HG03060 (cell line): ENCODE measurements at regions not wholly inside any gene's neighbourhood (a gene's known extent, or its start where the extent isn't known, plus 50 kb on each side); places are given as distances from the start of the nearest gene placed in this dataset.

Experiments used
- ATAC-seq: cut with Tn5 transposase; IDR thresholded peaks from one replicate; pipeline ENCODE4 v1.9.1; 2021; ENCODE audit warnings: low read depth, moderate number of reproducible peaks; ENCODE audit not compliant: unreplicated experiment

DNA sequence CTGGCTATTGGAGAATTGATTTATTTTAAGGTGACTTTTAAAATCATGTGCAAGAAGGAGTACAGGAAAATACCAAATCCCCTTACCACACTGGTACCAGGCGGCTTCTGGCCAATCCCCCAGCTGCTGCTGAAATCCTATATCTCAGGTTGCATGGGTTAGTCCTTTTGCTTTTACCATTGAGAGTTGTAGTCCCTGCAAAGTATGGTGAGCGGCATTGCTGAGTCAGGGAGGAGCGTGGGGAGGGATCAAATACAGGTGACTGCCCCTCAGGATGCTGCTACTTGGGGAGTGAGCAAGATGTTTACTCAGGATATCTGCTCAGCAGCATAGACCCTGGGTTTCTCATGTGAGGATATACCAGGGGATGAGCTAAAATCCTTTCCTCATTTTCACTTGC is 131.9 kb upstream of the STAC start:
- ATAC-seq: no peak

DNA sequence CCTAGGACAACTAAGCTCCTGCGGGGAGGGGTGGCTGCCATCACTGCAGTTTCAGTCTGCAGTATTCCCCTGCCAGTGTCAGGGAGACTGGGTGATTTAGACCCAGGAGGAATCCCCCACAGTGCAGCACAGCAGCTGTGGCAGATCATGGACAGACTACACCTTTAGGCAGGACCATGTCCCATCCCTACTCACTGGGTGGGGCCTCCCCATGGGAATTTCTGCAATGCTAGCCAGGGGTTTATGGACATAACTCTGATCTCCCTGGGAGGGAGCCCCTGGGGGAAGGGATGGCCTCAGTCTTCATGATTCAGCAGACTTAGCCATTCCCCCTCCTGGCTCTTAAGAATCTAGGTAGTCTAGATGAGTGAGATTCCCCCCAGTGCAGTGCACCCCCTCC is 130.1 kb upstream of the STAC start:
- ATAC-seq: no peak

DNA sequence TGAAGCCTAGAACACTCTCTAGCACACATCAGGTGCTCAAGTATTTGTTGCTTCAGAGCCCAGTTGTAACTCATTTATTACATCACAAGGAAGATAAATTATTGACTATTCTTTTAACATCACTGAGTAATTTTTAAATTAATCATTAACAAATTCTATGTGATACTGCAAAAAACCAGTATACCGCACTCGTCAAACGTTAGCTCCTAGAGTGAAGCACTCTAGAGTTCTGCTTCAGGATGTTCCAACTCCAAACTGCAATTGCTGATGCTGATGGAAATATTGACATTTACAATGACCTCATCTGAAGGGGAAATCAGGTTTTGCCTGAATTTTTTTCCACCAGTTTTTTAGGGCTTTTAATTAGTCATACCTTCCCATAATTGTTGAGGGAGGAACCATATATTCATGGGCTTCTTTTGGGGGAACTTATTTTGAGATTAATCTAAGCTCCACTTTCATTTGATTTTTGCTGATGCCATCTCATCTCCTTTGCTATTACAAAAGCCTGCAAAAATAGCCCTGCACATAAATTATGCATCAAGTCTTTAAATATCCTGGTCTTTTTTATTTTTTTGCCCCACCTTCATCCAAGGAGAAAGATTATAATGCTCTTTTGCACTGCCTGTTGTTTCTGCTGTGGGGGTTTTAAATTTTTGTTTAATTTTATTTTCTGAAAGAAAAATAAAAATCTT is 123.0 kb upstream of the STAC start:
- no peak for ATAC-seq

DNA sequence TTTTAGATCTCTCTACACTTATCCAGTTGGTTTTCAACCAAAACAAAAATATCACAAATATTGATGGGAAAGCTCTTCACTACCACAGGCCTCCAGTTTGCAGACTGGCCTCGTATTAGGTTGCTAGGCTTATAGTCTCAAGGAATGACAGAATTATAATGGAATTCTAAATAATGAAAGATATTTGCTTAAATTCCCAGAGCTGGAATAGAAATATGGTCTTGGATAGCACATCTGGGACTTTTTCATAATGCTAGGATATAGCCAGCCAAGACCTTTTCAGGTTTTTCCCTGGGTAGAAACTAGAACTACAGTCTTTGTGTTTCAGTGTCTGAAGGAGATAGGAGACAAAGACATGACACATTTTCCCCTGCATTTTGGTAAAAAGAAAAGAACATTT is 121.9 kb upstream of the STAC start:
- ATAC-seq: no peak

DNA sequence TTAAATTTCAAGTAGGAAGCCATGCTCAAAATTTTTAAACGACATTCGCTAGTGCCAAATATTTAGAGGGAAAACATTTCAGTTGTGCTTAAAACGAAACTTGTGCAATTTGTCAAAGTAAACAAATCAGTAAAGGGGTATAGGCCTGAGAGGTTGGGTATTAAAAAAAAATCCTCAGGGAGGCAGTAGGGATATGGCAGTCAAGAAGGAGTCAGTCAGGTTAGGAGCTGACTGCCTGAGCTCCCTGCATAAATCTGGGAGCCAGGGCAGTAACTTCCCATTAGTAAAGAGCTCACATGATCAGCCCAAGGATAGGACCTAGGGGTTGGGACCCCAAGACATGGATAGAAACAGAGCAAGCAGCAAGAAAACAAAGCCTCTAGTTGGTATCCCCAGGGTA is 120.7 kb upstream of the STAC start:
- no peak for ATAC-seq

DNA sequence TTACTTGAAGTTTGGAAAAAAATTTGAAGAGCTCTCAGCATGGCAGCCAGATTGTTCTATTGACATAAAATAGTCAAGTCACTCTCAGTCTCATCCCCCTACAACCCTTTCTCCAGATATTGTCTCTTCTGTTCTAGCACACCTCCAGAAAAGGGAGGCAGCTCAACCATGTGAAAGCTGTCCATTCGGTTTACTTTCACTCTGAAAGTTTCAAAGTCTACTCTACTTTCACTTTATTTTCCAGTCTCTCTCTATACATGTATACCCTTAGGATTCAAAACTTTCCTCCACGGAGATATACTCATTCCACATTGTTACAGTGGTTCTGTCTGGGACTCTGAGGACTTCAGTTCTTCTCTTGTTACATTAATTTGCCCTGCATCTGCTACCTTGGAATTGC is 111.0 kb upstream of the STAC start:
- ATAC-seq: no peak

DNA sequence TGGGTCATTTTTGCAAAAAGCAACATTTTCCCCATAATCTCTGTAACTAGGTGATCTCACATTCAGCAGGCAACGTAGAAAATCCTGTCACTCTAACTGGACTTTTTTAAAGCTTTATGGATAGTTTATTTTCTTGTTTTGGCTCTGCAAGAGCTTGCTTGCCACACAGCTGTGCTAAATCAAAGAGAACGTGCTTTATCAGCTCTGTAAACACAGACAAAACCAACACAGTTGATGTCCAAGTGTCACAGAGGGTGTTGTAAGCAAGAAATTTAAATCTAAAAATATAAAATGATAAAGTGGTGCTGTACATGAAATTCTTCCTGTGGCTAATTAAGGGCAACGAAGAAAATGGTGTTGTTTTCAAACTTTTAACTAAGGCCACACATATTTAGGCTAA is 97.5 kb upstream of the STAC start:
- no peak for ATAC-seq

DNA sequence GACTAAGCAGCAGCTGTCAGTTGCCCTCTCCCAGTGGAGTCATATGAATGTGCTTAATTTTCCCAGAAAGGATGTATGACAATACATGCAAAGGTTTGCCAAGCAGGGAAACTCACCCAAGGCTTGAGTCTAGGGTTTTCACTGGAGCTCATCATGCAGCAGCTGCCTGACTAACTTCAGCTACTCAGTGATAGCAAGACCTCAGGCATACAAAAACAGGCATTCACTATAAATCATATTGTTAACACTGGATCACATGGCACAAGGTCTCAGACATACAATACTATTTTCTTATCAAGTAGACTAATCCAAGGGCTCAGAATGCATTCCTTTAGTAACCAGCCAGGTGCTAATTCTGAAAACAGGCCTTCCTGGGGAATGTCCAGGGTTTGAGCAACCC is 85.0 kb upstream of the STAC start:
- no peak for ATAC-seq

DNA sequence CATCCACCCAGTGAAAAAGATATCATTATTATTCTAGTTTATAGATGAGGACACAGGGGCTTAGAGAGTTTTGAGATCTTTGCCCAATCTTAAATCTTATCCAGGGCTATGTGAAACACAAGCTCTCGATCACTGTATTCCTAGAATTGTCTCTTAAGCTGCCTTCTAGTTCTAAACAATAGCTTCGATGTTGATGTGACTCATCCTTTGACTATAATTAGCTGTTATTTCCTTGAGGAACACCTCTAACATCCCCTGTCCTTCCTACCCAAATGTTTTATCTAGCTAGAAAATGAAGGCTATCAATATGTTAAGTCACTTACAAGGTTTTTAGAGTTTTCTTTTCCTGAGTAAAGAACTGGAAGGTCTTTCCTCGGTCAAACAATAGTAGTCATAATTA is 83.1 kb upstream of the STAC start:
- no peak for ATAC-seq

DNA sequence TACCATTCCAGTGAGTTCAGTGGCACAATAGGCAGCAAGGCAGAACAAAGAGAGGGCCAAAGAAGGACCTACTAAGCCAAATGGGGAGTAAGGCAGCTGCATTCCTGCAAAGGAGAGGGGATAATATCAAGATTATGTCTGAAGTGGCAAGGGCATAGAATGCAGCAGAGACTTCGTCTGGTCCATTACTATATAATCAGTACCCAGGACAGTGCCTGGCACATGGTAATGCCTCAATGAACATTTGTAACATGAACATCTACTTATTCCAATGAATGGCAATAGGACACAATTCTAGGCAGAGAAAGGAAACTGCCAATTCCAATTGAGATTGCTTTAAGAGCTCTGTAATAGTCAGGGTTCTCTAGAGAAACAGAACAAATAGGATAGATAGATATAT is 82.1 kb upstream of the STAC start:
- ATAC-seq: no peak

DNA sequence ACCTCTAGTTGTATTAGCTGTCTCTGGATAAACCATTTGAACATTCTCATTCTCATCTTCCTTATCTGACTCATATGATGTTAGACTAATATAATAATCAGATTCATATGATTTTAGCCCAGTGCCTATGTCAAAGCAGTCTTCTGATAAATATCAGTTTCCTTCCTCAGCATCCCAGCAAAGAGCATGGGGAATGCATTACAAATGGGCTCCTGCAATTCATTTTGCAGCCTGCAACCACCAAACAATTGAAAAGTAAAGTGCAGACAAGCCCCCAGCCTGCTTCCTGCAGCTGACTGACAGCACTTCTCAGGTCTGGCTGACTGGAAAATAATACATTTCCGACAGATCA is 78.2 kb upstream of the STAC start:
- no peak for ATAC-seq

DNA sequence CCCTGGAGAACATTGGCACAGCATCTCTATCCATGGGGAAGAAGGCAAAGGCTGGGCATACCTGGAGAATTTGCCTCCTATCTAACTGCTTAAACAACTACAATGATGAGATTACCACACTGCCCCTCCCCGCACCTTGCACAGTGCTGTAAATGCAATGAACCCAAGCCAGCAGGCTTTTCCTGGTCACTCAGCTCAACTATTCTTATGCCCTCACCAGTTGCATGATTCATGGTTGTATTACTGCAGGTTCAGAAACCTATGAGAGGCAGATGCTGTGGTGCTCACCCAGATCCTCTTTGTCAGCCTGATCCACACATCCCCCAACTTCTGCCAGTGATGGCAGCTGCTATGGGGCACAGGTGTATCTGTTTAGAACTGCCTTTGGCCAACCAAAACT is 77.7 kb upstream of the STAC start:
- no peak for ATAC-seq

DNA sequence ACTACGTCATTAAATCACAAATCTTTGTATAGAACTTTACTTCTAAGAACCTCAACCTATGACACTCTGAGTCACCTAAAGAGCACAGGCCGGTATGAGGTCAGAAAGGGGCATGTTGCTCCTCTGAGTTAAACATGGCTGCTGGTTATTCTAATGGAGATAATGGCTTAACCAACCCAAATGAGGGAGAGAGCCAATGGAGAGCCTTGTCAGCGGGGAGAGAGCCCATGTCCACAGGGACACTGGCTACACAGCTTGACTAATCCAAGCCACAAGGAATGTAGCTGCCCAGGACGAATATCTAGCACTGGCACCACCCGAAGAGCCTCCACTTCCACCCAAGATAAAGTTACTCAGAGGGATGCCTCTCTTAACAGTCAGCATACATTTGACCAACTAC is 77.0 kb upstream of the STAC start:
- no peak for ATAC-seq

DNA sequence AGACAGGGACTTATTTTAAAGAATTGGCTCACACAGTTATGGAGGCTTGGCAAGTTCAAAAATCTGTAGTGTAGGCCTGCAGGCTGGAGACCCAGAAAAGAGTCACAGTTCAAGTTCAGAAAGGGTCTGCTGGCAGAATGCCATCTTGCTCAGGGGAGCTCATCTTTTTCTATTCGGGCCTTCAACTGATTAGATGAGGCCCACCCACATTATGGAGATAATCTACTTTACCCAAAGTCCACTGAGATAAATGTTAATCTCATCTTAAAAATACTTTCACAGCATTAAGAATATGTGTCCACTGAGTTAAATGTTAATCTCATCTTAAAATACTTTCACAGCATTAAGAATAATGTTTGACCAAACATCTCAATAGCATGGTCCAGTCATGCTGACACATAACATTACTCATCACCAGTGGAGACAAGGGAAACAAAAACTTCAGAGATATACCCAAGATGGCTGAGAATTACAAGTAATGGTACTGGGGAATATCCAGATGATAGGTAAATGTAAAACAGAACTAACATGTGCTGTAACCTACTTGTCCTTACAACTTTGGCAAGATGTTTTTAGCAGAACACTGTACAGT is 74.3 kb upstream of the STAC start:
- no peak for ATAC-seq

DNA sequence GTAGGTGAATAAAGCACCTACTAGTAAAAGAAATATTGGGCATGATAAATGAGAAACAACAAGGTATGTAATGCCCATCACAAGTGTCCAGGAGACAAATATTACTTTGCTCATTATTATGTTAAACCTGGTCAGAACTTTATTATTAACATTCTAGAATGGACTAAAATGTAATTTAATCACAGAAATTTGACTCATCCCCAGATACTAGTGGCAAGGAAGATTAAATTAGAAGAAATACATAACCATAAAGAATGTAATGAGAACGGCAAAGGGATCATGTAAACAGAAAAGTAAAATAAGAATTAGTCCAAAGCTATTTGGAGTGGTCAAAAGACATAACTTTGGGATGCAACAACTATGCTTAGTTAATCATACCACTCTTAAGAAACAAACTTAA is 71.2 kb upstream of the STAC start:
- ATAC-seq: no peak

DNA sequence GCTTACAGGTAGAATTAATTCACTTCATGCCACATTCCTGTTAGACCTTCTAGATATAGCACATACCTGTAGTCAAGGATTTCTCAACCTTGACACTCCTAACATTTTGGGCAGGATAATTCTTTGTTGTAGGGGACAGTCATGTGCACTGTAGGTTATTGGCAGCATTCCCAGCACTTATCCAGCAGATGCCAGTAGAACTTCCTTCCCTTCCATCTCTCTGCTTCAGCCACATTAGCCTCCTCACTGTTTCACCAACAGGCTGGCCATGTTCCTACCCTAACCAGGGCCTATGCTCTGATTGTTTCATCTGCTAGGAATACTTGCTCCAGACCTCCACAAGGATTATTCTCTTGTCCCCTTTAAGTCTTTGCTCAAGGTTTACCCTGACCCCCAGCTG is 68.0 kb upstream of the STAC start:
- ATAC-seq: no peak

DNA sequence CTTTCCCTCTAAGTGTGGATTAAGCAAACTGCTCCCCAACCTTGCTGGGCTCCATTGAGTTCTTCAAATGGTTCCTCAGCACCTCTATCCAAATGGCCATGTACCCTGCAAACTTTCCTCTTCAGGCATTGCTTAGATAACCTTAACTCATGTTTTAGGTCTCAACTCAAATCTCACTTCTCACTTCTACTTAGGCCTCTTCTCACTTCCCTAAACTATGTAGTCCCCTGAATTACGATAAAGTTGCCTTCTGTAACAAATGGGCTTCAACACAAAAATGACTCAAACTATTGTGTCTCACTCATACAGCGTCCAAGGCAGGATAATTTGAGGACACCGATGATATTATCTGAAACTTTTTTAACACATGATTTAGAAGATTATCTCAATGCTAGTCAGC is 62.4 kb upstream of the STAC start:
- no peak for ATAC-seq

DNA sequence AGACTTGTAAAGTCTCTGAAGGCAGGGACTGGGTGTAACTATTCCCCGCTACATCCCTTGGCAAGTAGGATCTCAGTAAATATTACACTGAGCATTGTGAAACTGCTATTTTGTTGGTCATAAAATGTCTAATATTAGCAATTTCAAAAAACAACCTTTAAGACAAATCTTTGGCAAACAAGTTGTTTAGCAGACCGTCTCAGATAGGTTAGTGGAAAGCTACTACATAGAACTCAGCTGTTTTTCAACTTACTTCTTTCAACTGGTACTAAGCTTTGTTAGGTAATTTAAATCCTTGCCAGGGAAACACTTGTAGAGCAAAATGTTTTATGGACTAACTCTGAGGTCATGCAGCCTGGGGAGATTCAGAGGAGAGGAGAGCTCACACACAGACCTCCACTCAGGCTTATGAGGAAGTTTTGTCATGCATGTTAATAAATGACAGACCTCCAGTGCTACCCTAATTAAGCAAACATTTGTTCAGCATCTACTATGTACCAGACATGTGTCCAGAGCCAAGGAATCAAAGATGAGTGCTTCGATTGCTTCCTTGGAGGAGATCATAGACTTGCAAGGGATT is 61.6 kb upstream of the STAC start:
- ATAC-seq: no peak

DNA sequence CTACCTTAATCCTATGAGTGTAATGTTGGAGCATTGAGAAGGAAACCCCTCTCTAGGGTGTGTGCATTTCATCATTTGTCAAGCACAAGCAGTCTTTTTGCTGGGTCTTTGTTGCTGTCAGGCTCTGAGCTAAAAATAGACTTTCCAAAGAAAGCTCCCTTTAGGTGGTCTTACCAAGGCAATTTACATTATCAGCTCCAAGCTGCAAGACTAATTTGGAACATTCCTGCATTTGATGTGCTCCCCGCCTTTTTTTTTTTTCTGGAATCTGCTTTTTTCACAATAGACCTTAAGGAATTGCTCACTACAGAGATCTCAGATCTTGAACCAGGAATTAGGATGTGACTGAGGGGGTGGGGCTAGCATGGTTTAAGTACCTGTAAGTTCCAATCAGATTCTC is 60.6 kb upstream of the STAC start:
- no peak for ATAC-seq
